Vagina (tissue), 2 donors: ENCODE measurements at regions not wholly inside any gene's neighbourhood (a gene's known extent, or its start where the extent isn't known, plus 50 kb on each side); places are given as distances from the start of the nearest gene placed in this dataset.

ENCODE experiments used
- POLR2A ChIP-seq, 2 donors: fragments of 450-650 bp; IDR thresholded peaks; one replicate each; pipeline ENCODE4 v1.6.1; 2017; ENCODE audit warnings: antibody characterized with exemption in 2 of 2, mild to moderate bottlenecking in 2 of 2, moderate library complexity in 2 of 2
- POLR2AphosphoS5 ChIP-seq, 2 donors: sonication (generic); formaldehyde crosslinking; IDR thresholded peaks; one replicate each; pipeline ENCODE4 v1.9.0; 2017; ENCODE audit warnings: antibody characterized with exemption in 2 of 2, mild to moderate bottlenecking in 2 of 2, low read depth in 1 of 2; ENCODE audit not compliant: insufficient read depth in 1 of 2
- TF ChIP-seq, protein P1 (sequence below), 3 experiments: fragments of 450-650 bp in 2 of 3; fragments of 200-600 bp in 1 of 3; sonication (generic) in 1 of 3; IDR thresholded peaks; one replicate each; pipeline ENCODE4 v1.5.1; 2017 to 2019; ENCODE audit warnings: antibody characterized with exemption in 3 of 3, mild to moderate bottlenecking in 2 of 3, moderate library complexity in 2 of 3

DNA sequence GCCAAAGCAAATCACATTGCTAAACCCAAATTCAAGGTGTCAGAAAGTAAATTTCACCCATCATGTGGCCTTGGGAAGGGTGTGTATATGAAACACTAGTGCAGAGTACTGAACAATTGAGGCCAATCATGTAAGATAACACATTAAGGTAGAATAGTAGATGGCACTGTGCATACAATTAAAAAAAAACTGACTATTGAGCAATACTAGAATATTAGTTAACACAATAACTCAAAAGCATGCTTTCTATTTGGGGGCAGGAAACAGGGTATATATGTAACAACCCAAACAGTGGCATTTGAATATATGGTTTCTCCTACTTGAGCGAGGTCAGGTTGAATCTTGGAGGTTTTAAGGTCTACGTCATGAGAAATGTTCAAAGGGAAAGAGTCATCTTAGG lies 63.0 kb upstream of the DYNLRB2 start:
- TF ChIP-seq, protein P1, sequence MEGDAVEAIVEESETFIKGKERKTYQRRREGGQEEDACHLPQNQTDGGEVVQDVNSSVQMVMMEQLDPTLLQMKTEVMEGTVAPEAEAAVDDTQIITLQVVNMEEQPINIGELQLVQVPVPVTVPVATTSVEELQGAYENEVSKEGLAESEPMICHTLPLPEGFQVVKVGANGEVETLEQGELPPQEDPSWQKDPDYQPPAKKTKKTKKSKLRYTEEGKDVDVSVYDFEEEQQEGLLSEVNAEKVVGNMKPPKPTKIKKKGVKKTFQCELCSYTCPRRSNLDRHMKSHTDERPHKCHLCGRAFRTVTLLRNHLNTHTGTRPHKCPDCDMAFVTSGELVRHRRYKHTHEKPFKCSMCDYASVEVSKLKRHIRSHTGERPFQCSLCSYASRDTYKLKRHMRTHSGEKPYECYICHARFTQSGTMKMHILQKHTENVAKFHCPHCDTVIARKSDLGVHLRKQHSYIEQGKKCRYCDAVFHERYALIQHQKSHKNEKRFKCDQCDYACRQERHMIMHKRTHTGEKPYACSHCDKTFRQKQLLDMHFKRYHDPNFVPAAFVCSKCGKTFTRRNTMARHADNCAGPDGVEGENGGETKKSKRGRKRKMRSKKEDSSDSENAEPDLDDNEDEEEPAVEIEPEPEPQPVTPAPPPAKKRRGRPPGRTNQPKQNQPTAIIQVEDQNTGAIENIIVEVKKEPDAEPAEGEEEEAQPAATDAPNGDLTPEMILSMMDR (IDR thresholded peaks at IDR 0.05) = no peak
- no peak for TF ChIP-seq POLR2AphosphoS5 (IDR thresholded peaks at IDR 0.05; ENCODE audit: insufficient read depth in 1 of 2, low read depth in 1 of 2)
- no peak for TF ChIP-seq POLR2A (IDR thresholded peaks at IDR 0.05)
